K562 (cell line): ENCODE measurements at regions not wholly inside any gene's neighbourhood (a gene's known extent, or its start where the extent isn't known, plus 50 kb on each side); places are given as distances from the start of the nearest gene placed in this dataset.

Source experiments
- BCL6 ChIP-seq: fragments of 250-450 bp; sonication (Bioruptor Pico); IDR thresholded peaks from 2 replicates; pipeline ENCODE4 v1.4.0; 2020
- BHLHE40 ChIP-seq: IDR thresholded peaks from 2 replicates; pipeline ENCODE4 v1.6.1; 2011; ENCODE audit warnings: low read length, improper control_type of control experiment
- CBFA2T2 ChIP-seq: fragments of 450-650 bp; conservative IDR thresholded peaks from 2 replicates; pipeline ENCODE4 v1.6.1; 2017; ENCODE audit warnings: mild to moderate bottlenecking
- GABPB2 ChIP-seq: fragments of 250-450 bp; sonication (Bioruptor Pico); conservative IDR thresholded peaks from 2 replicates; pipeline ENCODE4 v1.5.1; 2021; ENCODE audit warnings: mild to moderate bottlenecking
- GTF2F1 ChIP-seq: IDR thresholded peaks from 2 replicates; pipeline ENCODE4 v1.6.1; 2011; ENCODE audit warnings: low read depth, low read length, improper control_type of control experiment
- HDAC2 ChIP-seq: fragments of 450-650 bp; IDR thresholded peaks from 2 replicates; pipeline ENCODE4 v1.6.1; 2016; ENCODE audit warnings: mild to moderate bottlenecking
- HMG20A ChIP-seq: fragments of 450-650 bp; formaldehyde crosslinking; conservative IDR thresholded peaks from 2 replicates; pipeline ENCODE4 v1.4.0; 2020; ENCODE audit warnings: mild to moderate bottlenecking, mixed read lengths
- KLF1 ChIP-seq: fragments of 450-650 bp; IDR thresholded peaks from 2 replicates; pipeline ENCODE4 v1.6.1; 2016; ENCODE audit warnings: missing genetic modification characterization, missing compliant biosample characterization
- LEF1 ChIP-seq: fragments of 450-650 bp; IDR thresholded peaks from 2 replicates; pipeline ENCODE4 v1.6.1; 2016; ENCODE audit warnings: mild to moderate bottlenecking
- MEF2A ChIP-seq: IDR thresholded peaks from 2 replicates; pipeline ENCODE4 v1.6.1; 2011; ENCODE audit warnings: low read depth, mild to moderate bottlenecking, low read length, moderate library complexity; ENCODE audit not compliant: control insufficient read depth
- NRF1 ChIP-seq, 2 experiments: fragments of 450-650 bp; IDR thresholded peaks in 1 of 2; conservative IDR thresholded peaks in 1 of 2; 2 replicates each; pipeline ENCODE4 v1.6.1; 2014; ENCODE audit warnings: mild to moderate bottlenecking in 2 of 2
- PHF21A ChIP-seq: fragments of 450-650 bp; IDR thresholded peaks from 2 replicates; pipeline ENCODE4 v1.6.1; 2017; ENCODE audit warnings: low read depth, borderline replicate concordance
- RBM22 ChIP-seq: fragments of 200-400 bp; formaldehyde crosslinking; IDR thresholded peaks from 2 replicates; pipeline ENCODE4 v1.6.1; 2018; ENCODE audit warnings: low read length, low read depth; ENCODE audit not compliant: poor library complexity, severe bottlenecking
- TEAD1 ChIP-seq, 2 experiments: fragments of 450-650 bp in 1 of 2; sonication (generic) in 1 of 2; formaldehyde crosslinking; IDR thresholded peaks; 2 replicates each; pipeline versions ENCODE4 v1.4.0 to v1.8.0; 2020 to 2022; ENCODE audit warnings: mild to moderate bottlenecking in 2 of 2, missing genetic modification reagents in 1 of 2
- ZNF316 ChIP-seq: fragments of 450-650 bp; IDR thresholded peaks from 2 replicates; pipeline ENCODE4 v1.6.1; 2016
- ZNF57 ChIP-seq: fragments of 450-650 bp; formaldehyde crosslinking; IDR thresholded peaks from 2 replicates; pipeline ENCODE4 v1.4.0; 2020; ENCODE audit warnings: mild to moderate bottlenecking, moderate library complexity
- TF ChIP-seq, protein P1 (sequence below): sonication (generic); formaldehyde crosslinking; IDR thresholded peaks from 2 replicates; pipeline ENCODE4 v1.8.0; 2022; ENCODE audit warnings: missing genetic modification reagents, mild to moderate bottlenecking, borderline replicate concordance
- TF ChIP-seq, protein P2 (sequence below): fragments of 250-450 bp; sonication (Bioruptor Pico); IDR thresholded peaks from 2 replicates; pipeline ENCODE4 v1.8.0; 2022; ENCODE audit warnings: moderate library complexity, mild to moderate bottlenecking, inconsistent platforms
- TF ChIP-seq, protein P3 (sequence below): sonication (generic); IDR thresholded peaks from 2 replicates; pipeline ENCODE4 v1.6.1; 2016
- TF ChIP-seq, protein P4 (sequence below): fragments of 450-650 bp; IDR thresholded peaks from 2 replicates; pipeline ENCODE4 v1.7.1; 2018; ENCODE audit warnings: mild to moderate bottlenecking, low read depth; ENCODE audit not compliant: partially characterized antibody
- TF ChIP-seq, protein P5 (sequence below): sonication (generic); formaldehyde crosslinking; IDR thresholded peaks from 2 replicates; pipeline ENCODE4 v1.8.0; 2022; ENCODE audit warnings: missing genetic modification reagents, mild to moderate bottlenecking, moderate library complexity, borderline replicate concordance
- TF ChIP-seq, protein P6 (sequence below): fragments of 450-650 bp; formaldehyde crosslinking; IDR thresholded peaks from 2 replicates; pipeline ENCODE4 v1.4.0; 2020; ENCODE audit warnings: mild to moderate bottlenecking, moderate library complexity
- TF ChIP-seq, protein P7 (sequence below): fragments of 250-450 bp; sonication (Bioruptor Pico); IDR thresholded peaks from 2 replicates; pipeline ENCODE4 v1.8.0; 2021; ENCODE audit warnings: borderline replicate concordance, mild to moderate bottlenecking, moderate library complexity; ENCODE audit not compliant: poor library complexity, severe bottlenecking

DNA sequence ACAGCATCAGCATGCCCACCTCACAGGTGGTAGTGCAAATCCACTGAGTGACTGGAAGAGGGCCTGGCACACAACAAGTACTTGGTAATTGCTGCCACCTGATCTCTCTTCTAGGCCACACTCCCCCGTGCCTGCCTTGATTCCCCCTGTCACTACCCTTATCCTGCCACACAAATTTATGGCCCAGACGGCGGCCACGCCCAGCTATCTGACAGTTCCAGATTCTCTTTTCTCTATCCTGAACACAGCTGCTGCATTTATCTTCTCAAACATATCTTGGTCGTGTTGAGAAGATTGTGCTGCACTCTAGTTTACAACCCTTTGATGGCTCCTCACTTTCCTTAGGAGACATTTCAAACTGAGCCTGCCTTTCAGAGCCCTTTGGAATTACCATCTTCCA lies 585.2 kb downstream of the NTRK3 start (continued):
- peak in 1 of 2 experiments; percentile 68; a peak in 1 of 4 replicates for TF ChIP-seq TEAD1 (CRISPR knock-in tag; IDR thresholded peaks at IDR 0.05)
- peak; percentile 84 for TF ChIP-seq LEF1
- TF ChIP-seq CBFA2T2: peak; percentile 98
- TF ChIP-seq RBM22: no peak
- no peak for TF ChIP-seq ZNF316
- TF ChIP-seq, protein P1, sequence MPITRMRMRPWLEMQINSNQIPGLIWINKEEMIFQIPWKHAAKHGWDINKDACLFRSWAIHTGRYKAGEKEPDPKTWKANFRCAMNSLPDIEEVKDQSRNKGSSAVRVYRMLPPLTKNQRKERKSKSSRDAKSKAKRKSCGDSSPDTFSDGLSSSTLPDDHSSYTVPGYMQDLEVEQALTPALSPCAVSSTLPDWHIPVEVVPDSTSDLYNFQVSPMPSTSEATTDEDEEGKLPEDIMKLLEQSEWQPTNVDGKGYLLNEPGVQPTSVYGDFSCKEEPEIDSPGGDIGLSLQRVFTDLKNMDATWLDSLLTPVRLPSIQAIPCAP: no peak
- TF ChIP-seq, protein P2, sequence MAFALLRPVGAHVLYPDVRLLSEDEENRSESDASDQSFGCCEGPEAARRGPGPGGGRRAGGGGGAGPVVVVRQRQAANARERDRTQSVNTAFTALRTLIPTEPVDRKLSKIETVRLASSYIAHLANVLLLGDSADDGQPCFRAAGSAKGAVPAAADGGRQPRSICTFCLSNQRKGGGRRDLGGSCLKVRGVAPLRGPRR (CRISPR knock-in tag): no peak
- peak; percentile 65; the same call in 1 of the 2 replicates for TF ChIP-seq BHLHE40
- no peak for TF ChIP-seq BCL6 (CRISPR knock-in tag)
- no peak for TF ChIP-seq GTF2F1
- no peak for TF ChIP-seq NRF1 (conservative IDR thresholded peaks at IDR 0.05 in 1 of 2, IDR thresholded peaks at IDR 0.05 in 1 of 2)
- no peak for TF ChIP-seq PHF21A
- no peak for TF ChIP-seq MEF2A
- no peak for TF ChIP-seq HMG20A (CRISPR knock-in tag)
- TF ChIP-seq KLF1: peak; percentile 94
- TF ChIP-seq, protein P3, sequence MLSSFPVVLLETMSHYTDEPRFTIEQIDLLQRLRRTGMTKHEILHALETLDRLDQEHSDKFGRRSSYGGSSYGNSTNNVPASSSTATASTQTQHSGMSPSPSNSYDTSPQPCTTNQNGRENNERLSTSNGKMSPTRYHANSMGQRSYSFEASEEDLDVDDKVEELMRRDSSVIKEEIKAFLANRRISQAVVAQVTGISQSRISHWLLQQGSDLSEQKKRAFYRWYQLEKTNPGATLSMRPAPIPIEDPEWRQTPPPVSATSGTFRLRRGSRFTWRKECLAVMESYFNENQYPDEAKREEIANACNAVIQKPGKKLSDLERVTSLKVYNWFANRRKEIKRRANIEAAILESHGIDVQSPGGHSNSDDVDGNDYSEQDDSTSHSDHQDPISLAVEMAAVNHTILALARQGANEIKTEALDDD: no peak
- TF ChIP-seq, protein P4, sequence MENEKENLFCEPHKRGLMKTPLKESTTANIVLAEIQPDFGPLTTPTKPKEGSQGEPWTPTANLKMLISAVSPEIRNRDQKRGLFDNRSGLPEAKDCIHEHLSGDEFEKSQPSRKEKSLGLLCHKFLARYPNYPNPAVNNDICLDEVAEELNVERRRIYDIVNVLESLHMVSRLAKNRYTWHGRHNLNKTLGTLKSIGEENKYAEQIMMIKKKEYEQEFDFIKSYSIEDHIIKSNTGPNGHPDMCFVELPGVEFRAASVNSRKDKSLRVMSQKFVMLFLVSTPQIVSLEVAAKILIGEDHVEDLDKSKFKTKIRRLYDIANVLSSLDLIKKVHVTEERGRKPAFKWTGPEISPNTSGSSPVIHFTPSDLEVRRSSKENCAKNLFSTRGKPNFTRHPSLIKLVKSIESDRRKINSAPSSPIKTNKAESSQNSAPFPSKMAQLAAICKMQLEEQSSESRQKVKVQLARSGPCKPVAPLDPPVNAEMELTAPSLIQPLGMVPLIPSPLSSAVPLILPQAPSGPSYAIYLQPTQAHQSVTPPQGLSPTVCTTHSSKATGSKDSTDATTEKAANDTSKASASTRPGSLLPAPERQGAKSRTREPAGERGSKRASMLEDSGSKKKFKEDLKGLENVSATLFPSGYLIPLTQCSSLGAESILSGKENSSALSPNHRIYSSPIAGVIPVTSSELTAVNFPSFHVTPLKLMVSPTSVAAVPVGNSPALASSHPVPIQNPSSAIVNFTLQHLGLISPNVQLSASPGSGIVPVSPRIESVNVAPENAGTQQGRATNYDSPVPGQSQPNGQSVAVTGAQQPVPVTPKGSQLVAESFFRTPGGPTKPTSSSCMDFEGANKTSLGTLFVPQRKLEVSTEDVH: no peak
- TF ChIP-seq, protein P5, sequence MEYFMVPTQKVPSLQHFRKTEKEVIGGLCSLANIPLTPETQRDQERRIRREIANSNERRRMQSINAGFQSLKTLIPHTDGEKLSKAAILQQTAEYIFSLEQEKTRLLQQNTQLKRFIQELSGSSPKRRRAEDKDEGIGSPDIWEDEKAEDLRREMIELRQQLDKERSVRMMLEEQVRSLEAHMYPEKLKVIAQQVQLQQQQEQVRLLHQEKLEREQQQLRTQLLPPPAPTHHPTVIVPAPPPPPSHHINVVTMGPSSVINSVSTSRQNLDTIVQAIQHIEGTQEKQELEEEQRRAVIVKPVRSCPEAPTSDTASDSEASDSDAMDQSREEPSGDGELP (CRISPR knock-in tag): peak; percentile 84
- TF ChIP-seq ZNF57 (CRISPR knock-in tag): no peak
- TF ChIP-seq, protein P6, sequence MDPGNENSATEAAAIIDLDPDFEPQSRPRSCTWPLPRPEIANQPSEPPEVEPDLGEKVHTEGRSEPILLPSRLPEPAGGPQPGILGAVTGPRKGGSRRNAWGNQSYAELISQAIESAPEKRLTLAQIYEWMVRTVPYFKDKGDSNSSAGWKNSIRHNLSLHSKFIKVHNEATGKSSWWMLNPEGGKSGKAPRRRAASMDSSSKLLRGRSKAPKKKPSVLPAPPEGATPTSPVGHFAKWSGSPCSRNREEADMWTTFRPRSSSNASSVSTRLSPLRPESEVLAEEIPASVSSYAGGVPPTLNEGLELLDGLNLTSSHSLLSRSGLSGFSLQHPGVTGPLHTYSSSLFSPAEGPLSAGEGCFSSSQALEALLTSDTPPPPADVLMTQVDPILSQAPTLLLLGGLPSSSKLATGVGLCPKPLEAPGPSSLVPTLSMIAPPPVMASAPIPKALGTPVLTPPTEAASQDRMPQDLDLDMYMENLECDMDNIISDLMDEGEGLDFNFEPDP (CRISPR knock-in tag): no peak
- no peak for TF ChIP-seq GABPB2 (CRISPR knock-in tag)
- TF ChIP-seq HDAC2: peak; percentile 79; the same call in 1 of the 2 replicates
- TF ChIP-seq, protein P7, sequence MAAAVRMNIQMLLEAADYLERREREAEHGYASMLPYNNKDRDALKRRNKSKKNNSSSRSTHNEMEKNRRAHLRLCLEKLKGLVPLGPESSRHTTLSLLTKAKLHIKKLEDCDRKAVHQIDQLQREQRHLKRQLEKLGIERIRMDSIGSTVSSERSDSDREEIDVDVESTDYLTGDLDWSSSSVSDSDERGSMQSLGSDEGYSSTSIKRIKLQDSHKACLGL (CRISPR knock-in tag): no peak
